GM18909 (cell line): ENCODE measurements at regions not wholly inside any gene's neighbourhood (a gene's known extent, or its start where the extent isn't known, plus 50 kb on each side); places are given as distances from the start of the nearest gene placed in this dataset.
A peak's percentile ranks its signal among the peaks of the same experiment; 100 is the strongest.

Source experiments
- ATAC-seq: cut with Tn5 transposase; IDR thresholded peaks from one replicate; pipeline ENCODE4 v1.9.1; 2021; ENCODE audit warnings: mild to moderate bottlenecking; ENCODE audit not compliant: unreplicated experiment, poor library complexity

- peak; percentile 57 for ATAC-seq
Measured at GRCh38 chr18:60656553-60656952, 284.0 kb upstream of the MC4R start.

GRCh38 chr18:60662491-60662890 lies 289.9 kb upstream of the MC4R start:
- no peak for ATAC-seq

GRCh38 chr18:60663060-60663989 lies 290.8 kb upstream of the MC4R start:
- no peak for ATAC-seq

- peak; percentile 62 for ATAC-seq
Measured at GRCh38 chr18:60664736-60665135, 292.2 kb upstream of the MC4R start.

GRCh38 chr18:60667016-60667415 lies 294.4 kb upstream of the MC4R start:
- ATAC-seq: no peak

GRCh38 chr18:60668583-60668982 lies 296.0 kb upstream of the MC4R start:
- ATAC-seq: no peak

- no peak for ATAC-seq
Measured at GRCh38 chr18:60669938-60670337, 297.4 kb upstream of the MC4R start.

- no peak for ATAC-seq
Measured at GRCh38 chr18:60671021-60671420, 298.4 kb upstream of the MC4R start.

- ATAC-seq: no peak
Measured at GRCh38 chr18:60675126-60675525, 302.6 kb upstream of the MC4R start.

GRCh38 chr18:60675801-60676200 lies 303.2 kb upstream of the MC4R start:
- no peak for ATAC-seq

- ATAC-seq: no peak
Measured at GRCh38 chr18:60676815-60677214, 304.2 kb upstream of the MC4R start.

- no peak for ATAC-seq
Measured at GRCh38 chr18:60684843-60685513, 312.4 kb upstream of the MC4R start.

- no peak for ATAC-seq
Measured at GRCh38 chr18:60686142-60686541, 313.6 kb upstream of the MC4R start.

- ATAC-seq: no peak
Measured at GRCh38 chr18:60691061-60691460, 318.5 kb upstream of the MC4R start.

GRCh38 chr18:60693426-60693825 lies 320.9 kb upstream of the MC4R start:
- no peak for ATAC-seq

- no peak for ATAC-seq
Measured at GRCh38 chr18:60698901-60699300, 326.3 kb upstream of the MC4R start.

GRCh38 chr18:60722742-60723141 lies 350.2 kb upstream of the MC4R start:
- no peak for ATAC-seq

GRCh38 chr18:60732143-60732542 lies 359.6 kb upstream of the MC4R start:
- ATAC-seq: no peak

GRCh38 chr18:60739212-60739611 lies 366.6 kb upstream of the MC4R start:
- ATAC-seq: no peak

GRCh38 chr18:60740313-60740712 lies 367.7 kb upstream of the MC4R start:
- ATAC-seq: no peak

- no peak for ATAC-seq
Measured at GRCh38 chr18:60746491-60746890, 373.9 kb upstream of the MC4R start.

- ATAC-seq: no peak
Measured at GRCh38 chr18:60746919-60747318, 374.3 kb upstream of the MC4R start.
